Activated naive CD8-positive, alpha-beta T cell treated with anti-CD3 and anti-CD28 coated beads for 36 hours (primary cell): ENCODE measurements at regions not wholly inside any gene's neighbourhood (a gene's known extent, or its start where the extent isn't known, plus 50 kb on each side); places are given as distances from the start of the nearest gene placed in this dataset.
"Not testable (repeated sequence)": the region's sequence is repeated elsewhere in the genome, so short reads cannot be mapped to it uniquely, and the experiment has no call there.

Experiments used
- DNase-seq: peaks from one replicate; pipeline ENCODE4 v3.0.0; 2021
- H3K27ac Mint-ChIP-seq: one replicate; pipeline ENCODE4 v1.8.0; 2022; ENCODE audit warnings: mild to moderate bottlenecking, moderate library complexity, mixed read lengths
- H3K27me3 Mint-ChIP-seq: one replicate; pipeline ENCODE4 v1.8.0; 2022; ENCODE audit warnings: mild to moderate bottlenecking, mixed read lengths
- H3K36me3 Mint-ChIP-seq: one replicate; pipeline ENCODE4 v1.8.0; 2021; ENCODE audit warnings: mild to moderate bottlenecking, mixed read lengths
- H3K4me1 Mint-ChIP-seq: one replicate; pipeline ENCODE4 v1.8.0; 2021; ENCODE audit warnings: mixed read lengths
- H3K4me3 Mint-ChIP-seq: one replicate; pipeline ENCODE4 v1.8.0; 2022; ENCODE audit warnings: mild to moderate bottlenecking, moderate library complexity, mixed read lengths
- H3K9me3 Mint-ChIP-seq: one replicate; pipeline ENCODE4 v1.8.0; 2022; ENCODE audit warnings: mixed read lengths

GRCh38 chr13:44744880-44745633 is 168.9 kb upstream of the TSC22D1 start:
- Mint-ChIP-seq H3K4me3 (no peak overlapping the region), H3K4me1 (no peaks in the 10 kb centered on the region), H3K9me3 (peaks cover 9% of the 10 kb centered on the region), H3K27ac (no peak overlapping the region), H3K27me3 (peaks cover 5% of the 10 kb centered on the region), H3K36me3 (no peaks in the 10 kb centered on the region)
- no peak for DNase-seq

GRCh38 chr13:44739539-44739938 is 163.4 kb upstream of the TSC22D1 start:
- no peaks in the 10 kb centered on the region for H3K4me1 Mint-ChIP-seq
- H3K27me3 Mint-ChIP-seq, result no peaks in the 10 kb centered on the region
- no peak overlapping the region for H3K27ac Mint-ChIP-seq
- no peak overlapping the region for H3K4me3 Mint-ChIP-seq
- no peaks in the 10 kb centered on the region for H3K36me3 Mint-ChIP-seq
- no peak for DNase-seq
- peaks cover 9% of the 10 kb centered on the region for H3K9me3 Mint-ChIP-seq

GRCh38 chr13:44739120-44739519 is 163.0 kb upstream of the TSC22D1 start:
- Mint-ChIP-seq H3K4me1 (no peaks in the 10 kb centered on the region), H3K27me3 (no peaks in the 10 kb centered on the region), H3K27ac (no peak overlapping the region), H3K4me3 (no peak overlapping the region), H3K9me3 (peaks cover 9% of the 10 kb centered on the region), H3K36me3 (no peaks in the 10 kb centered on the region)
- no peak for DNase-seq

GRCh38 chr13:44738463-44738862 is 162.3 kb upstream of the TSC22D1 start:
- DNase-seq, result no peak
- peaks cover 4% of the 10 kb centered on the region for H3K9me3 Mint-ChIP-seq
- no peaks in the 10 kb centered on the region for H3K36me3 Mint-ChIP-seq

GRCh38 chr13:44735806-44736205 is 159.7 kb upstream of the TSC22D1 start:
- H3K9me3 Mint-ChIP-seq, result no peaks in the 10 kb centered on the region
- no peak for DNase-seq
- H3K36me3 Mint-ChIP-seq, result no peaks in the 10 kb centered on the region
- H3K27me3 Mint-ChIP-seq, result no peaks in the 10 kb centered on the region
- H3K4me3 Mint-ChIP-seq, result no peak overlapping the region
- H3K4me1 Mint-ChIP-seq, result no peaks in the 10 kb centered on the region
- no peak overlapping the region for H3K27ac Mint-ChIP-seq

More at GRCh38 chr13:44738463-44738862, 162.3 kb upstream of the TSC22D1 start:
- H3K4me3 Mint-ChIP-seq, result no peak overlapping the region
- no peaks in the 10 kb centered on the region for H3K4me1 Mint-ChIP-seq
- H3K27ac Mint-ChIP-seq, result no peak overlapping the region
- H3K27me3 Mint-ChIP-seq, result no peaks in the 10 kb centered on the region

- Mint-ChIP-seq H3K36me3 (no peaks in the 10 kb centered on the region), H3K9me3 (no peaks in the 10 kb centered on the region), H3K4me1 (no peaks in the 10 kb centered on the region), H3K27ac (no peak overlapping the region), H3K27me3 (no peaks in the 10 kb centered on the region), H3K4me3 (no peak overlapping the region)
- DNase-seq, result no peak
These were observed 158.1 kb upstream of the TSC22D1 start for GRCh38 chr13:44734201-44734707.

GRCh38 chr13:44732503-44733098 is 156.5 kb upstream of the TSC22D1 start:
- DNase-seq, result no peak
- Mint-ChIP-seq H3K4me1 (no peaks in the 10 kb centered on the region), H3K27ac (no peak overlapping the region), H3K27me3 (peaks cover 4% of the 10 kb centered on the region), H3K9me3 (no peaks in the 10 kb centered on the region), H3K4me3 (no peak overlapping the region), H3K36me3 (no peaks in the 10 kb centered on the region)

- Mint-ChIP-seq H3K4me3 (no peak overlapping the region), H3K27ac (no peak overlapping the region), H3K9me3 (no peaks in the 10 kb centered on the region), H3K36me3 (no peaks in the 10 kb centered on the region), H3K27me3 (peaks cover 15% of the 10 kb centered on the region), H3K4me1 (no peaks in the 10 kb centered on the region)
- no peak for DNase-seq
These were observed 154.7 kb upstream of the TSC22D1 start for GRCh38 chr13:44730851-44731250.

GRCh38 chr13:44730099-44730498 is 154.0 kb upstream of the TSC22D1 start:
- no peak overlapping the region for H3K4me3 Mint-ChIP-seq
- H3K27ac Mint-ChIP-seq, result no peak overlapping the region
- H3K27me3 Mint-ChIP-seq, result peaks cover 15% of the 10 kb centered on the region
- H3K4me1 Mint-ChIP-seq, result no peaks in the 10 kb centered on the region
- DNase-seq, result no peak
- no peaks in the 10 kb centered on the region for H3K36me3 Mint-ChIP-seq
- H3K9me3 Mint-ChIP-seq, result no peaks in the 10 kb centered on the region

GRCh38 chr13:44727591-44727990 is 151.5 kb upstream of the TSC22D1 start:
- not testable (repeated sequence) for H3K27ac Mint-ChIP-seq, H3K4me1 Mint-ChIP-seq, H3K4me3 Mint-ChIP-seq, H3K9me3 Mint-ChIP-seq, H3K36me3 Mint-ChIP-seq, DNase-seq
- peaks cover 15% of the 10 kb centered on the region for H3K27me3 Mint-ChIP-seq

GRCh38 chr13:44726778-44727177 is 150.6 kb upstream of the TSC22D1 start:
- H3K36me3 Mint-ChIP-seq, result no peaks in the 10 kb centered on the region
- H3K9me3 Mint-ChIP-seq, result no peaks in the 10 kb centered on the region

GRCh38 chr13:44726214-44726613 is 150.1 kb upstream of the TSC22D1 start:
- H3K9me3 Mint-ChIP-seq, result no peaks in the 10 kb centered on the region
- peaks cover 15% of the 10 kb centered on the region for H3K27me3 Mint-ChIP-seq
- no peak for DNase-seq
- no peak overlapping the region for H3K27ac Mint-ChIP-seq
- H3K36me3 Mint-ChIP-seq, result no peaks in the 10 kb centered on the region
- no peaks in the 10 kb centered on the region for H3K4me1 Mint-ChIP-seq
- H3K4me3 Mint-ChIP-seq, result no peak overlapping the region

More at GRCh38 chr13:44726778-44727177, 150.6 kb upstream of the TSC22D1 start:
- Mint-ChIP-seq H3K4me1 (no peaks in the 10 kb centered on the region), H3K27me3 (peaks cover 15% of the 10 kb centered on the region), H3K4me3 (no peak overlapping the region), H3K27ac (no peak overlapping the region)
- no peak for DNase-seq

- Mint-ChIP-seq H3K9me3 (no peaks in the 10 kb centered on the region), H3K4me3 (no peak overlapping the region), H3K36me3 (no peaks in the 10 kb centered on the region), H3K27ac (no peak overlapping the region), H3K27me3 (peaks cover 4% of the 10 kb centered on the region), H3K4me1 (no peaks in the 10 kb centered on the region)
- DNase-seq, result no peak
These were observed 143.9 kb upstream of the TSC22D1 start for GRCh38 chr13:44719857-44720671.

- H3K4me3 Mint-ChIP-seq, result no peak overlapping the region
- peaks cover 4% of the 10 kb centered on the region for H3K27me3 Mint-ChIP-seq
- H3K27ac Mint-ChIP-seq, result no peak overlapping the region
- no peaks in the 10 kb centered on the region for H3K4me1 Mint-ChIP-seq
- DNase-seq, result no peak
- H3K36me3 Mint-ChIP-seq, result no peaks in the 10 kb centered on the region
- no peaks in the 10 kb centered on the region for H3K9me3 Mint-ChIP-seq
These were observed 142.3 kb upstream of the TSC22D1 start for GRCh38 chr13:44718467-44718866.
